GM18907 (cell line): ENCODE measurements at regions not wholly inside any gene's neighbourhood (a gene's known extent, or its start where the extent isn't known, plus 50 kb on each side); places are given as distances from the start of the nearest gene placed in this dataset.

Source experiments
- ATAC-seq: cut with Tn5 transposase; IDR thresholded peaks from one replicate; pipeline ENCODE4 v1.9.1; 2021; ENCODE audit warnings: mild to moderate bottlenecking, moderate library complexity; ENCODE audit not compliant: unreplicated experiment

- no peak for ATAC-seq
Observed at GRCh38 chr15:39286706-39287105, 294.2 kb upstream of the THBS1 start.

GRCh38 chr15:39287322-39288195, 293.3 kb upstream of the THBS1 start:
- no peak for ATAC-seq

GRCh38 chr15:39290711-39291435, 290.0 kb upstream of the THBS1 start:
- ATAC-seq = no peak

DNA sequence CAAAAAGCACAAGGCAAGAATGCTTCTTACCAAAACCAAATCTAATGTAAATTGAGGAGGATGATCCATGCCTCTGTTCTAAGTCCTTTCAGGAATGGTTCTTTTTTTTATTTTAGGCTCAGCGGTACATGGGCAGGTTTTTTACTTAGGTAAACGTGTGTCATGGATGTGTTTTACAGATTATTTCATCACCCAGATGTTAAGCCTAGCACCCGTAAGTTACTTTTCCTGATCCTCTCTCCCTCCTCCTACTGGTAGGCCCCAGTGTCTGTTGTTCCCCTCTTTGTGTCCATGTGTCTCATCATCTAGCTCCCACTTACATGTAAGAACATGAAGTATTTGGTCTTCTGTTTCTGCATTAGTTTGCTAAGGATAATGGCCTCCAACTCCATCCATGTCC, 289.2 kb upstream of the THBS1 start:
- no peak for ATAC-seq

DNA sequence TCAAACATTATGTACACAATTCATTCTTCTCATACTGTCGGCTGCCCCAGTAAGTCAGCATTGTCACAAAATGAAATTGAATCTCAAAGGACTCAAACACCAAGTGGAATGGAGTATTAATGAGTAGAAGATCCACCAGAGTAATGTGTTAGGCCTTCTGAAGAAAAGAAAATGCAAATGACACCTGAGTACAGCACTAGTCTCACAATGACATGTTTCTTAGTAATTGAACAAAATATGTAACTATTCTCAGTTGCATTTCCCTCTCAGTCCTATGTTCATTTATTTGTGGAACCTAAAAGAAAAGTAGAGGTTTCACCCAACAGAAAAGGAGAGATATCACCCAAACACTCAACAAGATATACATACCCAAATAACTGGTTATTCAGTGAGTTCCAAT, 283.9 kb upstream of the THBS1 start:
- no peak for ATAC-seq

- no peak for ATAC-seq
Observed at GRCh38 chr15:39298271-39298962, 282.5 kb upstream of the THBS1 start.

DNA sequence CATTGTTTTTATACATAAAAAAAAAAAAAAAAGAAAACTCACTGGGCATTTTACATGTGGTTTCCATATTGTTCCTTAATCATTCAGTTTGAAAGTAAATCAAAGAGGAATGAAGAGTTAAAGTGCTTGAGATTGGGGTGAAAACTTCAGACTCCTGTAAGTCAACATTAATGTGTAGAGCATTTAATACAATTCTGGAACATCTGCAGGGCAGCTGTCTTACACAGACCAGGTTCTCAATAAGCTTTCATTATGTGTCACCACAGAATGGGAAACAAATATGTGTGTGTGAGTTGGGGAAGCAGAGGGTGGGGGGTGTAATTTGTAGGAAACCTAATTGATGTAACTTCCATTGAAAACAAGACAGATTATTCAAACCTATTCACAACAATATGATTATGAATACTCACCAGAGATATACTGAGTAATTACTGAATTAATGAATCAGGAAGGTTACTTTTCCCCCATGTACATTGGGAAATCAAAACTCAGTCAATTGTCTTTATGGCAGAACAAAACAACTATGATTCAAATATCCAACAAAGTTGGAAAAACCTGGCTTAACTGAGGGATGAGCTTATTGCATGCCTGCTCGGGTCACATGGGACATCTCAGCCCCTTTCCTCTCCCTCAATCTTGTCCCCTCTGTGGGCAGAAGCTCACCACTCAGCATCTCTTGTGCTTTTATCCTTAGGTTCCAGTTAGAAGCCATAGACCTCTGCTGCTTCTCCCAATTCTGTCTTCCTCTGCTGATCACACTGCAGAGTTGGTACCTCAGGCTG, 281.2 kb upstream of the THBS1 start:
- no peak for ATAC-seq

DNA sequence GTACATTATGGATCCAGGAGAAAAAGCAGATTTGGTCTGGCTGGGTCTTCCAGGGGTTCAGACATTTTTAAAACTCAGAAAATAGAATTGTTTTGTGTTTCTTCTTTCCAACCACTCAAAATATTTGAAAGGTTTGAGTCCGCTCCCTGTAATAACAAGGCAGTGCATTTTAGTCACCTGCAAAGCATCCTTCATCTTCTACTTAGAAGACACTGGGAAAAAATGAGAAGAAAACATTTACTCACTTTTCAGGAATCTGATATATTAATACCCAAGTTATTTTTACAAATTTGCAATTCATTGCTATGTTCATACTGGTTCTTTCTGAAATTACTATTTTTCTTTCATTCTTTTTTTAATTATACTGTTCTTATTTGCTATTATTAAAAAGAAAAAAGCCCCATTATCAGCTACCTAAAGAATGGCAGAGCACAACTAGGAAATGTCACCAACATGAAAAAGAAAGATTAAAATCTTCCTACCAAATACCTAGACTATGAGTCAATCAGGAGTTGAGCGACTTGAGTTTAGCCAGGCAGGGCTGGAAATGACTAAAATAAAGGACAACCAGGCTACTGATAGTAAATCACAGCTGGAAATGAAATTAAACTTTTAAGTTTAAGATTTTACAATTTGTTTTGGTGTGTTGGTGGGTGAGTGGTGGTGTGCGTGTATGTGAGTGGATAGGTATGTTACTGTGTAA, 280.3 kb upstream of the THBS1 start:
- no peak for ATAC-seq

- no peak for ATAC-seq
Observed at GRCh38 chr15:39301589-39301999, 279.3 kb upstream of the THBS1 start.

DNA sequence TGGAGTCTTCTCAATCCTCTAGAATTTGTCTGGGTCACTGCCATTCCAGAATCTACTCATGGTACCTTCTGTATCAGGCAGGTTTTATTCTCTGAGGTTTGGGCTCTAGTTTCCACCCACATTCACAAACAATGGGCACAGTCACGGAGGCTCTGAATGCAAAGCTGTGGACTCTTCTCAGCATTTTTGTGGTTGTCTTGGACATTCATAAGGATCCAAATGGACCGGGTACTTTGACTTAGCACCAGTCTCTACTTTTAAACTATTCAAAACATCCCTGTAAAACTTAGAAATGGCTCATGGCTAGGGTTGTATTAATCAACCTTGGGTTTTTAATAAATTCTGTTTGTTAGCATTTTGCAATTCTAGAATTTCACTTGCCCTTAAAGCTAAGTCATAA, 277.9 kb upstream of the THBS1 start:
- ATAC-seq = no peak

- ATAC-seq = no peak
Observed at GRCh38 chr15:39304201-39304841, 276.6 kb upstream of the THBS1 start.

DNA sequence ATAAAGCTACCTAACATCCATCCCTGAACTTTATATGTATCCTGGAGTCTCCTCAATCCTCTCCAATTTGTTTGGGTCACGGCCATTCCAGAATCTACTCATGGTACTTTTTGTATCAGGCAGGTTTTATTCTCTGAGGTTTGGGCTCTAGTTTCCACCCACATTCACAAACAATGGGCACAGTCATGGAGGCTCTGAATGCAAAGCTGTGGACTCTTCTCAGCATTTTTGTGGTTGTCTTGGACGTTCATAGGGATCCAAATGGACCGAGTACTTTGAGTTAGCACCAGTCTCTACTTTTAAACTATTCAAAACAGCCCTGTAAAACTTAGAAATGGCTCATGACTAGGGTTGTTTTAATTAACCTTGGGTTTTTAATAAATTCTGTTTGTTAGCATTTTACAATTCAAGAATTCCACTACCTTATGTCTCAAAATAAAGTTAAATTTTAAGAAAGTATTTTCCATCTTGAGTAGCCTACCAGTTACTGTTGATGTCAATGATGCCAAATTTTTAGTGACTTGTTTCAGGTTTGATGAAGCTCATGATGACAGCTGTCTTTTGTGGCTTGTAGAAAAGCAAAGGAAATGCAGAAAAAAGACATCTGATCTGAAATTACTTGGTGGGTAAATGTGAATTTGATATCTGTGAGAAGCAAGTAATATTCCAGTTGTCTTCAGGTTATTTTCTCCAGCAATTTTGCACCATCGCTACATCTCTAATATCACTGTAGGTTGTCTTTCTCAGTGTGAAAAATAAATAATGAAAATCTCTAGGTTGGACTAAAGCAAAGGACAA, 275.7 kb upstream of the THBS1 start:
- no peak for ATAC-seq

- no peak for ATAC-seq
Observed at GRCh38 chr15:39310633-39311032, 270.2 kb upstream of the THBS1 start.

DNA sequence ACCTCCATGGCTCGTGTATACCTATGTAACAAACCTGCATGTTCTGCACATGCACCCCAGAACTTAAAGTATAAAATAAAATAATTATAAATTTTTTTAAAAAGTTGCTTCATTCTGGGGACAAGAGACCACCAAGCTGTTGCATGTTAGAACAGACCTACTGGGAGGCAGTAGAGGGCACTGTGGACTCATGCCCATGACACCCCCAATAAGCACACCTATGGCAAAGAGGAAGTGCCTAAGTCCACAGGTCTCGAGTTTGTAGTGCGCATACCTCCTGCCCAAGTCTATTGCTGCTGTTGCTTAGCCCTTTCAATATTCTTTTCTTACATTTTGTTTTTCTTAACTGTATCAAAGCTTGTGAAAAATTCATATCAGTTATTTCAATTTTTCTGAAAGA, 267.9 kb upstream of the THBS1 start:
- peak; percentile 73 for ATAC-seq

DNA sequence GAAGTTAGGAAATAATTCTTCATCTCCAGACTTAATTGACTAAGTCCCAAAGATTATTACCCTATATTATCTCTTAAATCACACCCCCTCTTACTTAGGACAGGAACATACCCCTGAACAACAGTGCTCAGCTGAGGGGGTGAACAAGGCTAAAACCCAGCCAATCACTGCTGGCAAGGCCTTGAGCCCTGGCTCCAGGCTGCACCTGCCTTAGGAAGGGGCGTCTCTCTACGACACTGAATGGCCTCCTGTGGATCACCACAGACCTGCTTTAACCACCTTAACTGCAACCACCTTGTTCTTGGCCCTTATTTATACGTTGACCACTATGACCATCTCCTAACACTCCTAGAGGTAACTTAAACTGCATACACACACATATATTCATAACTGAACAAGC, 267.4 kb upstream of the THBS1 start:
- ATAC-seq = no peak

GRCh38 chr15:39313881-39314280, 267.0 kb upstream of the THBS1 start:
- no peak for ATAC-seq

- ATAC-seq = no peak
Observed at GRCh38 chr15:39315206-39315850, 265.6 kb upstream of the THBS1 start.

DNA sequence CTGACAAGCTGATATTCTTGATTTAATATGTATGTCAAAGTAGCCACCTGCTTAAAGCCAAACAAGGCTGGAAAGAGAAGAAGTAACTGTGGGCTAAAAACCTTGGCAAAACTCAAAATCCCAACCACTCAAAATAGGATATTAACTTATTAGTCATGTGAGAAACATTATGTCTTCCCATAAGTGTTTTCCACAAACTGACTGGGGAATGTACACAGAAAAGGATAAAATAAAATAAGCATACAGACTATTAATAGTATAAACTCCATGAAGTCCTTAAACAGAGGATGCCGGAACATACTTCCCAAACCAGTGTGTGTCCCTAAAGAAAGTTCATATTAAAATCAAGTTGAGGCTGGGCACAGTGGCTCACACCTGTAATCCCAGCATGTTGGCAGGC, 263.7 kb upstream of the THBS1 start:
- ATAC-seq = no peak

GRCh38 chr15:39318231-39318630, 262.6 kb upstream of the THBS1 start:
- ATAC-seq = no peak
